GM18499 (cell line): ENCODE measurements at regions not wholly inside any gene's neighbourhood (a gene's known extent, or its start where the extent isn't known, plus 50 kb on each side); places are given as distances from the start of the nearest gene placed in this dataset.
"Not testable (repeated sequence)": the region's sequence is repeated elsewhere in the genome, so short reads cannot be mapped to it uniquely, and the experiment has no call there.

Source experiments
- ATAC-seq: cut with Tn5 transposase; IDR thresholded peaks from one replicate; pipeline ENCODE4 v1.9.1; 2021; ENCODE audit warnings: moderate number of reproducible peaks; ENCODE audit not compliant: insufficient read depth, unreplicated experiment

DNA sequence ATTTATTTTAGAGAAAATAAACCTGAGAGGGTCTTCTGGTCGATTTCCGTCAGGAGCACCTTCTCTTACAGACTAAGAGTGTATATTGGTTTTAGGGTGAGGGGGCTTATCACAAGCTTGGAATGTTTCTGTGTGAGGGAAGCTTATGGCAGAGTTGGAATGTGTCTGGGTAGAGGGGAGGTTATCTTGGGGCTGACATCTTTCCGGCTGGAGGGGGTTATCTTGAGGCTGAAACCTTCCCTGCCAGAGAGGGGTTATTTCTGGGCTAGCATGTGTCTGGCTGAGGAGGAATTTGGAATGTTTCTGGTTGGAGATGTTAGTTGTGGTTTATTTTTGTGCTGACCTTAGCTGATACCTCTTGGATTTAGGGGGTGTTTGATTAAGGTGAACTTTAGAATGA, 1312.1 kb downstream of the ADGRL3 start:
- ATAC-seq = no peak

DNA sequence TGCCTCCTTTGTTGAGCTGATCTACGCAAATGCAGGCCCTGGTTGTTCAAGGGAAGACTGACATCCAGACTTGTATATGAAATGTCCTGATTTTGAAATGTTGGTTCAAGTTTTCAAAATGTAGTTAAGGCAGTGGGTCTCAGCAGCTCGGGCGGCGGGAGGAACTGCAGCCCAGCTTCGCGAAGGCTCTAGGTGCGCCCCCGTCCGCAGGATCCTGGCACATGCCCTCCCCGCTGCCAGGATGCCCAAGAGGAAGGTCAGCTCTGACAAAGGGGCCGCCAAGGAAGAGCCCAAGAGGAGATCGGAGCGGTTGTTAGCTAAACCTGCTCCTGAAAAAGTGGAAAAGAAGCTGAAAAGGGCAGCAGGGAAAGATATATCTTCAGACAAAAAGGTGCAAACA, 1310.1 kb downstream of the ADGRL3 start:
- no peak for ATAC-seq

DNA sequence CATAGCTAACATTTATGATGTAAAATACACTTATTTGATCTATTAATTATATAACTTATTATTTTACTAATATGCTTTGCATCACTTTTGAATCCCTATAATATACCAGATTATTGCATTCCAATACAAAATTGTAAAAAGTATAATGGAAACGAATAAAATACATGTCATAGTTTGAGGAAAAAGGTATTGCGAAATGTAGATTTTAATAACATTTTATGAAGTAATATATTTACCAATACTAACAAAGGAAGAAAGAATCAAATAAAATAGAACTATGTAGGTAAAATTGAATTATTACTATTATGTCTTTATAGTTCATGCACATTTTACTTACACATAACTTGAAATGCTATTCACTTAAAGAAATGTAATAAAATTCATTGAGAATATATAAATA, 1300.2 kb downstream of the ADGRL3 start:
- ATAC-seq = no peak

DNA sequence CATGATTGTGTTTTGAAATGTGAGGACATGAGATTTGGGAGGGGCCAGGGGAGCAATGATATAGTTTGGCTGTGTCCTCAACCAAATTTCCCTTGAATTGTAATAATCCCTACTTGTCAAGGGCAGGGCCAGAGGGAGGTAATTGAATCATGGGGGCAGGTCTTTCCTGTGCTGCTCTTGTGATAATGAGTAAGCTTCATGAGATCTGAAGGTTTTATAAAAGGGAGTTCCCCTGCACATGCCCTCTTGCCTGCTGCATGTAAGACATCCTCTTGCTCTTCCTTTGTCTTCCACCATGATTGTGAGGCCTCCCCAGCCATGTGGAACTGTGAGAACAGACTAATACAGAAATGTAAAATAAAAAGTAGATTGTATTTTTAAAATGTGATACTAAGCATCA, 1294.9 kb downstream of the ADGRL3 start:
- ATAC-seq = no peak

DNA sequence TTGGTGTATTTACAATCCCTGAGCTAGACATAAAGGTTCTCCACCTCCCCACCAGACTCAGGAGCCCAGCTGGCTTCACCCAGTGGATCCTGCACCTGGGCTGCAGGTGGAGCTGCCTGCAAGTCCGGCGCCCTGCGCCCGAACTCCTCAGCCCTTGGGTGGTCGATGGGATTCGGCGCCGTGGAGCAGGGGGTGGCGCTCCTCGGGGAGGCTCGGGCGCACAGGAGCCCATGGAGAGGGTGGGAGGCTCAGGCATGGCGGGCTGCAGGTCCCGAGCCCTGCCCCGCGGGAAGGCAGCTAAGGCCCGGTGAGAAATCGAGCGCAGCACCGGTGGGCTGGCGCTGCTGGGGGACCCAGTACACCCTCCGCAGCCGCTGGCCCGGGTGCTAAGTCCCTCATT, 1291.6 kb downstream of the ADGRL3 start:
- not testable (repeated sequence) for ATAC-seq

DNA sequence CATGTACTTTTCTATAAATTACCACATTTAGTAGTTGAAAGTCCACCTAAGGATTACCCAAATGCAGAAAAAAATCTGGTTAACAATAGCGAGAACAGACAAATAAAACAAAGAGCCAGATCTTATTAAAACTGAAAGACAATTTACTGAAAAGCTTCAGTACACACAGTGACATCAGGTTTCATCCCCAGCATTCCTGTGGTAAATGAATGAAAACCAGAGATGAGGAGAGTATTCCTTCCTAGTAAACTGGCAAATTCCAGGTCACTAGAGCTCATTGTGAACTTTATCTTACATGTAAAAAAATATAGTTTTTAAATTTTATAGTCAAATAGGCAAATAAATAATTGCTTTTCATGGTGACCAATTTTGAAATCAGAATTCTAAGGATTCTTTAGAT, 1290.5 kb downstream of the ADGRL3 start:
- ATAC-seq = no peak

DNA sequence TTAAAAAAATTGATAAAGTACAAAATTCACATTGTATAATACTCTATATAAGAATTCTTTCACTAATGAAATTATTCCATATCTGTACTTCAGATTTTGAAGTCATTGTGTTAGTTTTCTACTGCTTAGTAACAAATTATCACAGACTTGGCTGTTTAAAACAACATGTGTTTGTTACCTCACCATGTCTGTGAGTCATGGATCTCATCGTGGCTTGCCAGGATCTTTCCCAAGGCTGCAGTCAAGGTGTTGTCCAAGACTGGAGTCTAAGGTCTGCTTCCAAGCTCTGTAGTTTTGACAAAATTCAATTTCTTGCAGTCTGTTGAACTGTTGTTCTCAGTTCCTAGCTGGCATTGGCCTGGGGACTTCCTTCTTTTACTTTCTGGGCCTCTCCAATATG, 1286.9 kb downstream of the ADGRL3 start:
- ATAC-seq = no peak

DNA sequence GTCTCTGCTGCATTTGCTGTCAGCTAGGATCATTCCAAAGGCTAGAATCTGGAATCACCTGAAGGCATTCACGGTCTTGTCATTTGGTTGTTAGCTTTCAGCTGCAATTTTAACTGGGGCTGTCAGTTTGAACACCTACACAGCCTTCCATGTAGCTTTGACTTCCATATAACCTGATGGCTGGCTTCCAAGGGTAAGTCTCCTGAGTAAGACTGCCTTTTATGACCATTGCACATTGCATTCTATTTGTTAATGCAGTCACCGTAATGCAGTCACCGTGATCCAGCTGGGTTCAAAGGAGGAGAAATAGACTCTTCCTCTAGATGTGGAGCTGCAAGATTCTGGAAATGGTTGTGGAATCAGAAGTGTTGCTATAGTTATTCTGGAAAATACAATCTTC, 1284.2 kb downstream of the ADGRL3 start:
- ATAC-seq = no peak

DNA sequence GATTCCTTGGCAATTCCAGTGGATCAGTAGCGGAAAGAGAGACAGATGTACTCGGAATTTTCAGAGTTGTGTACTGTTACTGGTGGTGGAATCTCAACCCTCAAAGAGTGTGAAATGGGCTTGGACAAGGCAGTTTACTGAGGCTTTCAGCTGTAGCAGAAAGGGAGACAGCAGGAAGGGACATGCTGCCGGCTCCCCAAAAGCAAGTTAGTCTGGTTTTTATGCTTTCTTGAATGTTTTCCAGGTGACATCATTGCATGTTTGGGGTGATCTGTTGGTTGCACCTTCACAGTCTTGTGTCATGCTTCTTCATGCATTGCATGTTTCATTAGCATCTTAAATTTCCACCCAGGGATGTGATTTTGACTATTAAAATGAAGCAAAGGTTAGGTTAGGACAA, 1282.2 kb downstream of the ADGRL3 start:
- no peak for ATAC-seq

DNA sequence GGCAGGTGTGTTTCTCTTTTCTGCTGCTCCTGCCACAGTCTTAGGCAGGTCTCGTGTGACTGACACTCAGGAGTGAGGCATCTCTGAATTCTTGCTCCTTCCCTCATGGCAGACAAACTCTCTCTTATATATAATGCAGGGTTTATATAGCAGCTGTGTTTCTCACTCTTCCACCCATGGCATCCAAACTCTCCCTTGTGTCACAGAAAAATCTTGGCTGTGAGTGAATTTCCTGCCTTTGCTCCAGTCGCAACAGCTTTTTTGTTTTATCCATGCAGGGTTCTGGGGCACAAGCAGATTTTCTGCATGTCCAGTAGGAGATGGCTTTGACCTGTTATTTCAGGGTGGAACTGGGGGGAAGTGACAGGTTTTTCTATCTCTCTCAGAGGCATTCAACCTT, 1275.5 kb downstream of the ADGRL3 start:
- ATAC-seq = no peak

DNA sequence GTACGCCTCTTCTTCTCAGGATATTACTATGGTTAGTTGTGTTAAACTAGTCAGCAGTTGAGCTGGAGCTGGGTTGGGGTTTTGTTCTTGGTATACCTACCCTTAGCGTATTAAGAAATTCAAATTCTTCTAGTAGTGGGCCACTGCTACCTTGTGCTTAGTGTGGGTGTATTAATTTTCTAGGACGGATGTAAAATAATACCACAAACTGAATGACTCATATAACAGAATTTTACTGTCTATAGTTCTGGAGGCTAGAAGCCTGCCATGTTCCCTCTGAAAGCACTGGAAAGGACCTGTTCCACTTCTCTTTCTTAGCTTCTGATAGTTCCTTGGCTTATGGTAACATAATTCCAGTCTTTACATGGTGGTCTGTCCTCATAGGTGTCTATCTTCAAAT, 1274.7 kb downstream of the ADGRL3 start:
- ATAC-seq = no peak

DNA sequence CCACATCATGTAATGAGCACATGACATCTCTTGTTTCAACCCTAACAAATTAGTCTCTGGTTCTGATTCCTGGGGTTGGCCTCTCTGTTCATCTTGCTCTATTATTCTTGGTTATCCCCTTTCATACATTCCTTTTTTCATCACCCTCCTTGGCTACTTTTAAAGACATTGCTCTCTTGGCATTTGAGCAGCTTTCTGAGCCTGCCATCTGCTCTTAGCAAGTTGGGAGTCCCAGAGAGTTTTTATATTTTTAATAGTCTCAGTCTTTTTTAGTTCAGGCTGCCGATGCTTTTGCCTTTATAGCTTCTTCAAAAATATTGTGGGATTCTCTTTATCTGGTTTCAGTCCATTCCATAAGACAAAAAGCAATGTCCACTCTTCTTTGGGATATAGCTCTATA, 1270.9 kb downstream of the ADGRL3 start:
- ATAC-seq = no peak

DNA sequence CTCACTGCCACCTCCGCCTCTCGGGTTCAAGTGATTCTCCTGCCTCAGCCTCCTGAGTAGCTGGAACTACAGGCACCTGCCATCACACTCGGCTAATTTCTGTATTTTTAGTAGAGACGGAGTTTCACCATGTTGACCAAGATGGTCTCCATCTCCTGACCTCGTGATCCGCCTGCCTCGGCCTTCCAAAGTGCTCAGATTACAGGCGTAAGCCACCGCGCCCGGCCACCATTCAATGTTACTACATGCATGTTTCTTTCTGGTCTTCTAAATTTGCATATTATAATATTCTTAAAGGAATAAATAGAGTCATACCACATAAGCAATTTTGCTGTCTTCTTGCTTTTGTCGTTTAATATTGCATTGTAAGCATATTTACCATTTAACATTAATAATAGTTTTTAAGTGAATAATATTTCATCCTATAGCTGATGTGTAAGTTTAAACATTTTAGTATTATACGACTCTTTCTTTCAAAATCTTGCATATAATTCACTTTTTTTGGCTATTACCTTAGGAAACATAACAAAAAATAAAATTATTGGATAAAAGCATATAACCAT, 1270.4 kb downstream of the ADGRL3 start:
- ATAC-seq = no peak

DNA sequence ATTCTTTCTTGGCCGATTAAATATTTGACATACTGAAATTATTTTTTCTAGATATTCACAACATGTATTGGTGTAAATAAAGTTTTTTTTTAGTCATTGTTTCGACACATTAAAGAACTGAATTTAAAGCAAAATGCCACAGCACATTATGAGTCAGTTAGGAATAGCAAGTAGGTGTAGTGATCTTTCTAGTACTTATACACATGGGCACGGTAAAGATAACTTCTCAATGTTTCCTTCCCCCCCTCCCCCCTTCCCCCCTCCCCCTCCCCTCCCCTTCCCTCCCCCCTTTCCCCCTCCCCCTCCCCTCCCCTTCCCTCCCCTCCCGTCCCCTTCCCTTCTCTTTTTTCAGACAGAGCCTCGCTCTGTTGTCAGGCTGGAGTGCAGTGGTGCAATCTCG, 1269.9 kb downstream of the ADGRL3 start:
- ATAC-seq = no peak

DNA sequence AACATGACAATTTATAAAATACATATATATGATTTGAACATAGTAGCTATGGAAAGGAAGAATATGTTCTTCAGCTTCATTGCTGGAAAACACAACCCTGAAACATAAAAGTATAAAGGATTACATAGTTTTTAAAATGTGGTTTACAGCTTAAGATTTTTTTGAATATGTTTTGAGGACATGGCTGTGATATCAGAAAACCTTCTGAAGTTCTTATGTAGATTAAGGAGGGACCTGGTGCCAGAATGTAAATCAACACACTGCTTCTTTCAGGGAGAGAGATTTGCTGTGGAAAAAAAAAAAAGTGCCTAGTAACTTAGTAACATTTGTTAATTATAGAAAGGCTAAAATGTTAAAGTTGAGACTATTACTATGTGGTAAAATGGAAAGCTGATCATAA, 1261.8 kb downstream of the ADGRL3 start:
- no peak for ATAC-seq

DNA sequence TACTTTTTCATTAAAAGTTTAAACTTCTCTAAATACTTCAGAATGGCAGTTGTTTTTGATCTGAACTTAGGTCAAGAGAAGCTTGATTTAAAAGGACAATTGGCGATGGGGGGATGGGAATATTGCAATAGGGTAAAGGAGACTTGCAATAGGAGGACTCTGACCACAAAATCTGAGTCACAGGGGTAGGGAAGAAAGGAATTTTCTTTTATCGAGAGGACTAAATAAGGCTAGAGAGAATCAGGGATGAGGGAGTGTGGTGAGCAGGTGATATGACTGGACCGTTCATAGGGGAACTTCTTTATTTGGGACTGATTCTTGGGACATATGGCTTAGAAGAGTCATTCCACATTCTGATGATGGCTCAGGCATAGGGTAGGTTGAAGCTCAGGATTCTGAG, 1260.2 kb downstream of the ADGRL3 start:
- no peak for ATAC-seq

DNA sequence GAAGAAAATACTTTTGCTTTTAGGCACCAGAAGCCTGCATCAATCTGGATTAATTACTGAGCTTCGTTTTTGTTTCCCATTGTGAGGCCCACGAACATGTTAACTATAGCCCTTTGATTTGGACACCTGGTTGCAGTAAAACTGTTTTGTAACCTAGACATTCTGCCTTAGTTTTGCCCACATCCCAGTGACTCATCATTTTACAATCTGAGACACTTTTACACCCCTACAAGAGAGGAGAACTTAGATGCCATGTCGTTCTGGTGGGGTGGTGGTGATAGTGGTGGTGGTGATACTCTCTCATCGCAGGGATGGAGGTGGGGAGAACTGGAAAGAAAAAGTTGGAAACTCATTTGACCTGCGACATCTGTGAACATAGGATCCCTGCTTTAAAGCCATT, 1257.2 kb downstream of the ADGRL3 start:
- no peak for ATAC-seq

DNA sequence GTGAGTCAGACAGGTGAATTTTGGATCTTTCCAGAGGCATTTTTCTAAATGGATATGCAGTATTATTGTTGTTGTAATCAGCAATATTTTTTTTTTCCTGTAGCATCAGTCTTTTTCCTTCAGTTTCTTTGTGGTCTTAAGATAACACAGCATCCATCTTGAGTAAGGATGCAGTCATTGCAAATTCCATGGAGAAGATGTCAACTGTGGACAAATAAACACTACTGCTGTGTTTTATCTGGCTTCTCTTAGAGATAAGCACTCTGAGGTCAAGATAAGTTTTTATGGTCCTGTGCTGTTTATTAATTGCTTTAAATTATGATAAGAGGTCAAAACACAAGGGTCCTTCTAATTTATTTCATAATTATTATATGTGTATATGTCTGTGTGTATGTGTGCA, 1255.7 kb downstream of the ADGRL3 start:
- ATAC-seq = no peak

DNA sequence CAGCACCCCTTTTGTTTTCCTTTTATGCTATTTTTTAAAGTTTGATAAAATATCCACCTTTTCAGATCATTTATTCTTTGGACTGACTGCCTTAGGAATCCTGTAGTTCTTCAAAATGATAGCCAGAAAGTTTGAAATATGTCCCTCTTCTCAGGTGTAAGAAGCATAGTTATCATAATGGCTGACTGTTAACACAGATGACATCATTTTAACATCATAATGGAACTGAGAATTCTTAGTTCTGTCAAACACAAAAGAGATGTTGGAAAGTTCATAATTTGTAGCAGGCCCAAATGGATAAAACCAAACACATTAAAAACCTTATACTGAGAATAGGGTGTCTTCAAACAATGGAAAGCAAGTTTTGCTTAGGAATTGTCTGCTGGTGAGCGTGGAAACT, 1254.4 kb downstream of the ADGRL3 start:
- ATAC-seq = no peak

DNA sequence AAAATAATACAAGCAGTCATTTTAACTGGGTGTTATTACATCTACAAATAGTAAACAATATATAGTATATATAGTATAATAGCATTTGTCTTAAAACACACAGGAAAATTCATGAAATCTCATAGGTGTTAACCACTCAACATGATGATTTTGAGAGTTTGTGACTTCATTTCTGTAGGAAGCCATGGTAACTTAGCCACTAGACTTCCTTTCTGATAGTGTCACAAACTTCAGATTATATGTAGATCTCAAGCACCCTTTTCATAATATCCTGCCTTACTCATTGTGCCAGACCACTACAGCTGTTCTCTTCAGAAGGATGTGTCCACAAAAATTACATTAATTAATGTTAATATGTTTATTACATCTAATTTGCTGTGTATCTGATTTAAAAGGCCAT, 1250.6 kb downstream of the ADGRL3 start:
- no peak for ATAC-seq

DNA sequence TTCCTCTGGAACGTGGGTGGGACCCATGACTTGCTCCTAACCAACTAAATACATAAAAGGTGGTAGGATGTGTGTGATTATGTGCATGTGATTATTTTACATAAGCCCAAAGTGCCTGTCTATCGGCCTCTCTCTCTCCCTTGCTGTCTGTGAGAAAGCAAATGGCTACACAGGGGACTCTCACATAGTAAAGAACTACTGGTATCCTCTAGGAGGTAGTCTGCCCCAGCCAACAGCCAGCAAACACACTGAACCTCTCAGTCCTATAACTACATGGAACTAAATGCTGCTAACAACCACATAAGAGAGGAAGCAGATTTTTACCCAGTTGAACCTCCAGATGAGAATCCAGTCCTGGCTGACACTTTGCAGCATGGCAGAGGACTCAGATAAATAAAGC, 1249.4 kb downstream of the ADGRL3 start:
- ATAC-seq = no peak

DNA sequence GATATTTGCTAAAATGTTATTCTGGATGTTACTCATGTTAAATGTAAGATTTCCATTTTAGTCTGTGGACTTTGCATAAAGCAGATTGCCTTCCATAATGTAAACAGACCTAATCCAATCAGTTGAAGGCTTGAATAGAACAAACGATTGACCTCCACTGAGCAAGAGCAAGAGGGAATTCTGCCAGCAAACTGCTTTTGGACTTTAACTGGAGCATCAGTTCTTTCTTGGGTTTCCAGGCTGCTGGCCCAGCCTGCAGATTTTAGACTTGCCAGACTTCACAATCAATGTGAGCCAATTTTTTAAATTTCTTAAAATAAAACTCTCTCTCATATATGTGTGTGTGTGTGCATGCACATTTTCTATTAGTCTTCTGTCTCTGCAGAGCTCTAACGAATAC, 1248.8 kb downstream of the ADGRL3 start:
- no peak for ATAC-seq

DNA sequence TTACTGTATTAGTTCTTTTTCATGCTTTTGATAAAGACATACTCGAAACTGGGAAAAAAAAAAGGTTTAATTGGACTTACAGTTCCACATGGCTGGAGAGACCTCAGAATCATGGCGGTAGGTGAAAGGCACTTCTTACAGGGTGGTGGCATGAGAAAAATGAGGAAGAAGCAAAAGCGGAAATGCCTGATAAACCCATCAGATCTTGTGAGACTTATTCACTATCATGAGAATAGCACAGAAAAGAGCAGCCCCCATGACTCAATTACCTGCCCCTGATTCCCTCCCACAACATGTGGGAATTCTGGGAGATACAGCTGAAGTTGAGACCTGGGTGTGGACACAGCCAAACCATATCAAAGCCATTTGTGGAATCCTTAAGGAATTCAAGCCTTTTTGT, 1238.9 kb downstream of the ADGRL3 start:
- no peak for ATAC-seq
